Thyroid gland (tissue), 4 donors: ENCODE measurements at regions not wholly inside any gene's neighbourhood (a gene's known extent, or its start where the extent isn't known, plus 50 kb on each side); places are given as distances from the start of the nearest gene placed in this dataset.

Source experiments
- DNase-seq, 2 donors: peaks; one replicate each; pipeline ENCODE4 v3.0.0-alpha.2; 2019
- H3K27ac ChIP-seq, 3 donors: fragments of 200-600 bp; sonication (generic); 1 replicate in 2 of 3; 2 replicates in 1 of 3; pipeline ENCODE4 v1.5.1; 2016 to 2019; ENCODE audit warnings: mild to moderate bottlenecking in 1 of 3, moderate library complexity in 1 of 3
- H3K27me3 ChIP-seq: fragments of 200-600 bp; sonication (generic); one replicate; pipeline ENCODE4 v1.5.1; 2019
- H3K36me3 ChIP-seq, 2 donors: fragments of 200-600 bp; sonication (generic); one replicate each; pipeline ENCODE4 v1.5.1; 2016 to 2019
- H3K4me1 ChIP-seq, 2 donors: fragments of 200-600 bp; sonication (generic); one replicate each; pipeline ENCODE4 v1.5.1; 2017 to 2019
- H3K4me3 ChIP-seq, 3 donors: fragments of 200-600 bp; sonication (generic); replicated peaks in 1 of 3; 1 replicate in 2 of 3; 2 replicates in 1 of 3; pipeline ENCODE4 v1.5.1; 2016; ENCODE audit warnings: mild to moderate bottlenecking in 1 of 3
- H3K9me3 ChIP-seq: fragments of 200-600 bp; sonication (generic); one replicate; pipeline ENCODE4 v1.5.1; 2017
- POLR2A ChIP-seq, 2 donors: fragments of 450-650 bp; IDR thresholded peaks; one replicate each; pipeline ENCODE4 v1.6.1; 2017; ENCODE audit warnings: antibody characterized with exemption in 2 of 2, mild to moderate bottlenecking in 2 of 2, moderate library complexity in 1 of 2
- WGBS, 2 donors: methylation state at CpG; one replicate each; pipeline ENCODE4 v1.1.5; 2017; 5-methylcytosine and 5-hydroxymethylcytosine counted together
- intact Hi-C: fragments of 100-400 bp; cut with DNase I; formaldehyde crosslinking; loops from one replicate; pipeline ENCODE4 v1.15.1; 2023
- TF ChIP-seq, protein P1 (sequence below), 6 experiments: fragments of 200-600 bp in 3 of 6; fragments of 450-650 bp in 3 of 6; sonication (generic) in 3 of 6; IDR thresholded peaks; one replicate each; pipeline ENCODE4 v1.5.1; 2016 to 2019; ENCODE audit warnings: antibody characterized with exemption in 6 of 6, mild to moderate bottlenecking in 2 of 6, inconsistent platforms in 1 of 6, moderate library complexity in 1 of 6

- WGBS, 2 donors = 84 to 89% methylated on average over 5 of the region's 5 CpGs
- Histone ChIP-seq H3K4me3 (no peak overlapping the region), H3K36me3 (no peaks in the 10 kb centered on the region), H3K9me3 (no peaks in the 10 kb centered on the region), H3K27me3 (no peaks in the 10 kb centered on the region), H3K27ac (no peak overlapping the region), H3K4me1 (no peaks in the 10 kb centered on the region)
- no peak for TF ChIP-seq POLR2A (IDR thresholded peaks at IDR 0.05)
- TF ChIP-seq, protein P1, sequence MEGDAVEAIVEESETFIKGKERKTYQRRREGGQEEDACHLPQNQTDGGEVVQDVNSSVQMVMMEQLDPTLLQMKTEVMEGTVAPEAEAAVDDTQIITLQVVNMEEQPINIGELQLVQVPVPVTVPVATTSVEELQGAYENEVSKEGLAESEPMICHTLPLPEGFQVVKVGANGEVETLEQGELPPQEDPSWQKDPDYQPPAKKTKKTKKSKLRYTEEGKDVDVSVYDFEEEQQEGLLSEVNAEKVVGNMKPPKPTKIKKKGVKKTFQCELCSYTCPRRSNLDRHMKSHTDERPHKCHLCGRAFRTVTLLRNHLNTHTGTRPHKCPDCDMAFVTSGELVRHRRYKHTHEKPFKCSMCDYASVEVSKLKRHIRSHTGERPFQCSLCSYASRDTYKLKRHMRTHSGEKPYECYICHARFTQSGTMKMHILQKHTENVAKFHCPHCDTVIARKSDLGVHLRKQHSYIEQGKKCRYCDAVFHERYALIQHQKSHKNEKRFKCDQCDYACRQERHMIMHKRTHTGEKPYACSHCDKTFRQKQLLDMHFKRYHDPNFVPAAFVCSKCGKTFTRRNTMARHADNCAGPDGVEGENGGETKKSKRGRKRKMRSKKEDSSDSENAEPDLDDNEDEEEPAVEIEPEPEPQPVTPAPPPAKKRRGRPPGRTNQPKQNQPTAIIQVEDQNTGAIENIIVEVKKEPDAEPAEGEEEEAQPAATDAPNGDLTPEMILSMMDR (IDR thresholded peaks at IDR 0.05) = no peak
- no peak for DNase-seq
- intact Hi-C loops = no loop called here
Measured at GRCh38 chr20:11849976-11850670, 67.6 kb upstream of the BTBD3 start.

DNA sequence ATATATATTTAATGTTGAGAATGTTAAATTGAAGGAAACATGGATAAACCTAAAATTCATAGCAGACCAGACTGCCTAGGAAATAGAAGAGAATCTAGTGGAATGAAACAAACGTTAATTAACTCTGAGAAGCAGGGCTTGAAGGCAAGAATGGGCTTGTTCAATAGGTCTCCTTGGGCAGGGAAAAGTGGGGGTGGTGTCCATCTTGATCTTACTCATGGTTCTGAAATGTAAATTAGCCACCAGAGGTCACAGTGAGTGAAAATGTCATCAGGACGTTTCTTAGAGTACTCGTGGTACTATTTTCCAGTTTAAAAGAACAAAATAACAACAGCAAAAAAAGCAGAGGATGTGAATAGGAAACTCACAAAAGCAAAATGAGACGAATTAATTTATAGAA is 66.8 kb upstream of the BTBD3 start:
- Histone ChIP-seq H3K27me3 (no peaks in the 10 kb centered on the region), H3K4me3 (no peak overlapping the region), H3K4me1 (no peaks in the 10 kb centered on the region), H3K27ac (no peak overlapping the region), H3K9me3 (no peaks in the 10 kb centered on the region), H3K36me3 (no peaks in the 10 kb centered on the region)
- intact Hi-C loops = no loop called here
- 51 to 54% methylated on average over 4 of the region's 4 CpGs for WGBS, 2 donors
- TF ChIP-seq POLR2A (IDR thresholded peaks at IDR 0.05) = no peak
- TF ChIP-seq, protein P1 (IDR thresholded peaks at IDR 0.05) = no peak
- no peak for DNase-seq

GRCh38 chr20:11851646-11852045 is 66.0 kb upstream of the BTBD3 start:
- intact Hi-C loops = no loop called here
- H3K4me1 ChIP-seq = no peaks in the 10 kb centered on the region
- H3K27ac ChIP-seq = no peak overlapping the region
- H3K4me3 ChIP-seq = no peak overlapping the region
- H3K36me3 ChIP-seq = no peaks in the 10 kb centered on the region
- no peaks in the 10 kb centered on the region for H3K9me3 ChIP-seq
- 80 to 84% methylated on average over 1 of the region's 1 CpG for WGBS, 2 donors
- no peak for DNase-seq
- H3K27me3 ChIP-seq = no peaks in the 10 kb centered on the region
- no peak for TF ChIP-seq POLR2A (IDR thresholded peaks at IDR 0.05)
- TF ChIP-seq, protein P1 (IDR thresholded peaks at IDR 0.05) = no peak

GRCh38 chr20:11852189-11852588 is 65.5 kb upstream of the BTBD3 start:
- H3K4me3 ChIP-seq = no peak overlapping the region
- H3K36me3 ChIP-seq = no peaks in the 10 kb centered on the region
- H3K4me1 ChIP-seq = no peaks in the 10 kb centered on the region
- no peak for DNase-seq
- no peaks in the 10 kb centered on the region for H3K27me3 ChIP-seq
- intact Hi-C loops = no loop called here
- H3K9me3 ChIP-seq = no peaks in the 10 kb centered on the region
- 96 to 100% methylated on average over 2 of the region's 2 CpGs for WGBS, 2 donors
- no peak overlapping the region for H3K27ac ChIP-seq
- no peak for TF ChIP-seq POLR2A (IDR thresholded peaks at IDR 0.05)
- TF ChIP-seq, protein P1 (IDR thresholded peaks at IDR 0.05) = no peak

- 79 to 85% methylated on average over 1 of the region's 1 CpG for WGBS, 2 donors
- intact Hi-C loops = no loop called here
- no peak for TF ChIP-seq POLR2A (IDR thresholded peaks at IDR 0.05)
- TF ChIP-seq, protein P1 (IDR thresholded peaks at IDR 0.05) = no peak
- no peaks in the 10 kb centered on the region for H3K36me3 ChIP-seq
- no peak overlapping the region for H3K27ac ChIP-seq
- DNase-seq = no peak
- H3K9me3 ChIP-seq = no peaks in the 10 kb centered on the region
- no peak overlapping the region for H3K4me3 ChIP-seq
- H3K4me1 ChIP-seq = no peaks in the 10 kb centered on the region
- H3K27me3 ChIP-seq = no peaks in the 10 kb centered on the region
Measured at GRCh38 chr20:11852811-11853210, 64.9 kb upstream of the BTBD3 start.
